Vagina (tissue), 2 donors: ENCODE measurements at regions not wholly inside any gene's neighbourhood (a gene's known extent, or its start where the extent isn't known, plus 50 kb on each side); places are given as distances from the start of the nearest gene placed in this dataset.
A peak's percentile ranks its signal among the peaks of the same experiment; 100 is the strongest.
"Not testable (repeated sequence)": the region's sequence is repeated elsewhere in the genome, so short reads cannot be mapped to it uniquely, and the experiment has no call there.

Experiments used
- DNase-seq, 2 donors: peaks; one replicate each; pipeline ENCODE4 v3.0.0-alpha.2; 2017; ENCODE audit errors: extremely low spot score in 2 of 2
- H3K27ac ChIP-seq: fragments of 200-600 bp; sonication (generic); one replicate; pipeline ENCODE4 v1.5.1; 2019
- H3K27me3 ChIP-seq: fragments of 200-600 bp; sonication (generic); one replicate; pipeline ENCODE4 v1.5.1; 2019
- H3K36me3 ChIP-seq, 2 donors: fragments of 200-600 bp; sonication (generic); one replicate each; pipeline ENCODE4 v1.5.1; 2017 to 2019
- H3K4me1 ChIP-seq: fragments of 200-600 bp; sonication (generic); one replicate; pipeline ENCODE4 v1.5.1; 2019
- H3K4me3 ChIP-seq, 2 donors: fragments of 200-600 bp; sonication (generic); 1 replicate in 1 of 2; 2 replicates in 1 of 2; pipeline ENCODE4 v1.5.1; 2016 to 2019
- H3K9me3 ChIP-seq: fragments of 200-600 bp; sonication (generic); one replicate; pipeline ENCODE4 v1.5.1; 2019
- CTCF ChIP-seq, 3 experiments: fragments of 450-650 bp in 2 of 3; fragments of 200-600 bp in 1 of 3; sonication (generic) in 1 of 3; IDR thresholded peaks; one replicate each; pipeline ENCODE4 v1.5.1; 2017 to 2019; ENCODE audit warnings: antibody characterized with exemption in 3 of 3, mild to moderate bottlenecking in 2 of 3, moderate library complexity in 2 of 3
- POLR2A ChIP-seq, 2 donors: fragments of 450-650 bp; IDR thresholded peaks; one replicate each; pipeline ENCODE4 v1.6.1; 2017; ENCODE audit warnings: antibody characterized with exemption in 2 of 2, mild to moderate bottlenecking in 2 of 2, moderate library complexity in 2 of 2
- POLR2AphosphoS5 ChIP-seq, 2 donors: sonication (generic); formaldehyde crosslinking; IDR thresholded peaks; one replicate each; pipeline ENCODE4 v1.9.0; 2017; ENCODE audit warnings: antibody characterized with exemption in 2 of 2, mild to moderate bottlenecking in 2 of 2, low read depth in 1 of 2; ENCODE audit not compliant: insufficient read depth in 1 of 2
- intact Hi-C: fragments of 100-400 bp; cut with DNase I; formaldehyde crosslinking; loops from one replicate; pipeline ENCODE4 v1.15.1; 2023

- H3K27me3 ChIP-seq, result no peaks in the 10 kb centered on the region
- no peak for DNase-seq
- no peaks in the 10 kb centered on the region for H3K9me3 ChIP-seq
- no peak overlapping the region for H3K27ac ChIP-seq
- no peak for TF ChIP-seq POLR2AphosphoS5 (IDR thresholded peaks at IDR 0.05; ENCODE audit: insufficient read depth in 1 of 2, low read depth in 1 of 2)
- TF ChIP-seq POLR2A (IDR thresholded peaks at IDR 0.05), result no peak
- no peak for TF ChIP-seq CTCF (IDR thresholded peaks at IDR 0.05)
- intact Hi-C loops, result no loop called here
- H3K36me3 ChIP-seq, result no peaks in the 10 kb centered on the region
- no peak overlapping the region for H3K4me3 ChIP-seq
- H3K4me1 ChIP-seq, result no peaks in the 10 kb centered on the region
These were observed 435.1 kb downstream of the ZNF536 start for GRCh38 chr19:30807278-30807677.

- Histone ChIP-seq H3K27me3 (no peaks in the 10 kb centered on the region), H3K27ac (no peak overlapping the region), H3K36me3 (no peaks in the 10 kb centered on the region), H3K4me1 (no peaks in the 10 kb centered on the region), H3K9me3 (no peaks in the 10 kb centered on the region), H3K4me3 (no peak overlapping the region)
- intact Hi-C loops, result no loop called here
- DNase-seq, result peak in 1 of 2 donors; percentile 11
- no peak for TF ChIP-seq POLR2AphosphoS5 (IDR thresholded peaks at IDR 0.05; ENCODE audit: insufficient read depth in 1 of 2, low read depth in 1 of 2)
- no peak for TF ChIP-seq POLR2A (IDR thresholded peaks at IDR 0.05)
- no peak for TF ChIP-seq CTCF (IDR thresholded peaks at IDR 0.05)
These were observed 434.1 kb downstream of the ZNF536 start for GRCh38 chr19:30806311-30806710.

- H3K4me3 ChIP-seq, result no peak overlapping the region
- no peak overlapping the region for H3K27ac ChIP-seq
- intact Hi-C loops, result no loop called here
- H3K36me3 ChIP-seq, result no peaks in the 10 kb centered on the region
- H3K9me3 ChIP-seq, result no peaks in the 10 kb centered on the region
- H3K4me1 ChIP-seq, result no peaks in the 10 kb centered on the region
- H3K27me3 ChIP-seq, result no peaks in the 10 kb centered on the region
- TF ChIP-seq POLR2AphosphoS5 (IDR thresholded peaks at IDR 0.05; ENCODE audit: insufficient read depth in 1 of 2, low read depth in 1 of 2) (no peak), POLR2A (IDR thresholded peaks at IDR 0.05) (no peak), CTCF (IDR thresholded peaks at IDR 0.05) (no peak)
- DNase-seq, result peak in 1 of 2 donors; percentile 49
These were observed 432.6 kb downstream of the ZNF536 start for GRCh38 chr19:30804751-30805150.

- intact Hi-C loops, H3K4me1 ChIP-seq, H3K27me3 ChIP-seq, H3K36me3 ChIP-seq, H3K4me3 ChIP-seq, H3K9me3 ChIP-seq, H3K27ac ChIP-seq: not testable (repeated sequence)
- DNase-seq, result peak in 1 of 2 donors; percentile 6
These were observed 432.1 kb downstream of the ZNF536 start for GRCh38 chr19:30804333-30804732.

- H3K27me3 ChIP-seq, result no peaks in the 10 kb centered on the region
- no peak for DNase-seq
- H3K4me1 ChIP-seq, result no peaks in the 10 kb centered on the region
- H3K4me3 ChIP-seq, result no peak overlapping the region
- H3K9me3 ChIP-seq, result no peaks in the 10 kb centered on the region
- intact Hi-C loops, result no loop called here
- no peak overlapping the region for H3K27ac ChIP-seq
- H3K36me3 ChIP-seq, result no peaks in the 10 kb centered on the region
- TF ChIP-seq CTCF (IDR thresholded peaks at IDR 0.05), result no peak
- no peak for TF ChIP-seq POLR2A (IDR thresholded peaks at IDR 0.05)
- no peak for TF ChIP-seq POLR2AphosphoS5 (IDR thresholded peaks at IDR 0.05; ENCODE audit: insufficient read depth in 1 of 2, low read depth in 1 of 2)
These were observed 430.3 kb downstream of the ZNF536 start for GRCh38 chr19:30802424-30803013.
